ENCODE measurements at regions not wholly inside any gene's neighbourhood (a gene's known extent, or its start where the extent isn't known, plus 50 kb on each side); places are given as distances from the start of the nearest gene placed in this dataset.

GRCh38 chr3:10555263-10555662 lies 49.9 kb upstream of the ATP2B2 start:
- DNase-seq, result no peak

GRCh38 chr3:10556312-10556711 lies 50.9 kb upstream of the ATP2B2 start:
- DNase-seq, result no peak

- DNase-seq, result no peak
Measured at GRCh38 chr3:10557250-10557649, 51.9 kb upstream of the ATP2B2 start.

DNA sequence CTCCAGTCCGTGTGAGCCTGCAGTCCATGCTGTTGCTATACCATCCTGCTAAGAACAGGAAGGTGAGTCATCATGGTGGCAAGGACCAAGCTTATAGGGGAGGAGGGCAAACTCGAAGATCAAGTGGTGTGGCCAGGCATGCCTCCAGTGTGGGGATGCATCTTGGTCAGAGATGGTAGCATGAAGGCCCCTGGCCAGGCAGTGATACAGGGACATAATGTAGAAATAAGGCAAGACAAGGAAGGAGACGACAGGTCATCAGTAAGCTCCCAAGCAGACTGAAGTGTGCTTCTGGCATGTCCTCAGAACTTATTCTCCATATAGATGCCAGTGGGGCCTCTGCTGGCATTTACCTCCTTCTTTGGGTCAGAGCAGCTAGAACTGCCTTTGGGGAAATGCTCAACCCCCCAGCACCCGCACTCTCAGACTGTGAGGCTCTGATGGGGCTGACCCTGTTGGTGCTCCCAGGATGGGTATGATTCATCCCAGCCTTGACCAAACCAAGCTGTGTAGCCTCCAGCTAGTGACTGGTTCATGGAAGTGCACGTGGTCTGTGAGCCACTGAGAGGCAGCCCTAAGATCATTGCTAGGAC lies 52.5 kb upstream of the ATP2B2 start:
- DNase-seq, result no peak

DNA sequence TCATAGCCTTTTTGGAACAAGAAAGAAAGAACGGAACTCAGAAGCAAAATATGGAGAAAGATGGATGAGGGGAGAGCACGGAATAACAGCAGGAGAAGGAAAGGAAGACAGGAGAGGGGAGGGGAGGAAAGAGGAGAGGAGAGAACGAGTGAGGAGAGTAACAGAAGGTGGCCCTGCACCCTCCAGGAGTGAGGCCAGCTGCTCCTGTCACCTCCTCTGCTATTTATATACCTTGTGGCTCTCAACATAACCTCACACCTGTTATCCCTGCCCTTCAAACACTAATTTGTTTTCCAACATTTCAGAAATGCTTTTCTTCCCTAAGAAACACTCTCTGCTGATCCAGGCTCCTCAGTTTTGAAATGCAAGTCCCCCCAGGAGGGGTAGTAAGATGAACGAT lies 53.4 kb upstream of the ATP2B2 start:
- DNase-seq, result no peak

DNA sequence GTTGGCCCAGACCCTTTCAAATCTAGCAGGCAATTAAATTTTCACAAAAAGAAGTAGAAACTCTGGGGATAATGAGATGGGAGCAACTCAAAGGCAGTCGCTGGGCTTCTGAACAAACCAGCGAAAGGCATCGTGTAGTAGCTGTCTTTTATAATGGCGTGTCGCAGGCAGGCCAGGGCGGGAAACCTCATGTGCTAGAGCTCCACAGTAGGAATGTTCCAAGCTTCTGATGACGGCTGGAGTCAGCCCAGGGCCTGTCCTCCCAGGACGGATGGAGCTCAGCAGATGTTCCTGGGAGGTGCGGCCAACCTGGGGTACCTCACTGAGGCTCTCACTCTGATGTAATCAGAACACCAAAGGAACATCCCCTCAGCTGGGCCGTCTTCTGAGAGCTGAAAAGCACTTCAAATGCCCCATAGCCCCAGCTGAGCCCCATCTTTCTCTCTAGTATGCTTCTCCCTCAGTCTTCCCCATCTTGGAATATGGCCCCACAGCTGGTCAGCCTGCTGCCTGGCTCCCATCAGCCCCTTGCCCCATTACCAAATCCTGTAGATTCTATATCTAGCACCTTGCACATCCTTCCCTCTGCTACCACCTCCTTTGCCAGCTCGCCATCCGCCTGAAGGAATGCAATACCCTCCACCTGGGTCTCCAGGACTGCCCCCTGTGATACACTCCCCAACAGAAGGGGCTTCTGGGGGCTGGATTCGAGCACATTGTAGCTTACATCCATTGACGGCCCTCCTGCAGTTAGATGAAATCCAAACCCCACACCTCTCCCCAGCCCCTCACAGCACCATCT lies 54.9 kb upstream of the ATP2B2 start:
- no peak for DNase-seq

DNA sequence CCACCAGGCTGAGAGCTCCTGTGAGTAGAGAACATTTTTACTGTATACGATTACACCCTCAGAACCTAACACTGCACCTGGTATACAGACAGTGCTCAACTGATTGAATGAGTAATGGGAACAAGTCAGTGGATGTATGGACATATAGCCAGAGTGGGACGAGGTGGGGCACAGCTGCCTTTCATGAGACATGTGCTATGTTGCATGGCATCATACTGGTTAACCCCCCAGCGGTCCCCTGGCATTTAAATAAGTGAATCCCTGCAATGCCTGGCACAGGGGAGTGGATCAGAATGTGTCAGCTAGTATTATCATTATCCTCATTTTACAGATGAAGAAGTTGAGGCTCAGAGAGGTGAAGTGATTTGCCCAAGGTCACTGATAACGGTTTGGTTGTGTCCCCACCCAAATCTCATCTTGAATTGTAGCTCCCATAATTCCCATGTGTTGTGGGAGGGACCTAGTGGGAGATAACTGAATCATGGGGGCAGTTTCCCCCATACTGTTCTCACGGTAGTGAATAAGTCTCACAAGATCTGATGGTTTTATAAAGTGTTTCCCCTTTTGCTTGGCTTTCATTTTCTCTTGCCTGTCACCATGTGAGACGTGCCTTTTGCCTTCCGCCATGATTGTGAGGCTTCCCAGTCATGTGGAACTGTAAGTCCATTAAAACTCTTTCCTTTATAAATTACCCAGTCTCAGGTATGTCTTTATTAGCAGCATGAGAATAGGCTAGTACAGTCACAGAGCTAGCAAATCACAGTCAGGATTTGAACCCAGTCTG lies 56.0 kb upstream of the ATP2B2 start:
- no peak for DNase-seq

DNA sequence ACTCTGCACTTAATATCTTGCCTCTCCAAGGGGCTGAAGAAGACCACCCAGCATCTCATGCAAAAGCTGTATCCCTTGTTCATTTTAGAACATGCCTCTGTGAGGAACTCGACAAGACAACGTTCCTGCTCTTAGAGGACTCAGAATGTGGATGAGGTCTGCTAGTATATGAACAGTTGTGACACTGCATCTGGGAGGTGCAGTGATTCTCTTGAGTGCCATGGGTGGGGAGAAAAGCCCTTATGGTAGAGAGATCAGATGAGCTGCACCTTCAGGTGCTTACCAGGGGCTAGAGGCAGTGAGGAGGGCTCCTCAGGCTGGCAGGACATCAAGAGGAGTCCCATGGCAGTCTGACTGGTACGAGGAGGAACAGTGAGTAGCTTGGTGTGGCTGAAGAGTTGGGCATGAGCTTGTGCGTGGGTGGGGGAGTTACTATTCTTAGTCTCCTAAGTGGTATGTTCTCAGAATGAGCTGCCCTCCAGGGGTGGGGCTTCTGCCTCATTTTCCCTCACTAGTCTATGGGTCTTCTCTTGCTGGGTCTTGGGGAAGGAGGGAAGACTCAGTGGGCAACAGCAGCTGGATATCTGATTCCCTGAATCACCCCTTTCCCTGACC lies 56.7 kb upstream of the ATP2B2 start:
- DNase-seq, result no peak

GRCh38 chr3:10563396-10563795 lies 58.0 kb upstream of the ATP2B2 start:
- DNase-seq, result no peak

DNA sequence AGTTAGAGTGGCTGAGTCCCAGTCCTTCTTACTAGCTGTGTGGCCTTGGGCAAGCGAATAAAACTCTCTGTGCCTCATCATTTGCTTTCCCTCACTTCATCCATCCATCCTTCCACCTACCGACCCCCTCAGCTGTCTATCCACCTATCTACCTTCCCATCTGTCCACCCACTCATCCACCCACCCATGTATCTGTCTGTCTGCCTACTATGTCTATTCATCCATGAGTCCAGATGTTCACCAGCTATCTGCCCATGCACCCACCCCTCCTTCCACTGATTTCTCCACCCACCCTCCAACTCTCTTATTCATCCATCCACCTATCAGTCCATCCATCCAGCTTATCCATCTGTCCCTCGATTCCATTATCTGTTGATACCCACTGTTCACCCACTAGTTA lies 60.4 kb upstream of the ATP2B2 start:
- DNase-seq, result no peak

DNA sequence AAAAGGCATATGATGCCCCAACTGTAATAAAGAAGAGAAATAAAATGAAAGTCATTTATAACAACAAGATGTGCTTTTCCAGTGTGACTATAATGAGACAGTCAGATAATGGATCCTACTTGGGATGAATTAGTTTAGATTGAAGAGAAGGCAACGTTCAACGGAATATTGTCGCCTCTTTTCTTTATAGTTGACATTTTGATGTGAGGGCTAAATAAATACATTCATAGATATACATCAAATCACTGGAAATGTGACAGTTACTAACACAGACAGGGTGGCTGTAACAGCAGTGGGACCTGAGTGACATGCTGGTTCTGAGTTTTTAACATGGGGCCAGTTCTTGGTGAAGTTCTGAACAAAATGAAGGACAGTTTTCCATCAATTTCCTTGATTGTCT lies 61.1 kb upstream of the ATP2B2 start:
- no peak for DNase-seq

GRCh38 chr3:10568549-10568948 lies 63.2 kb upstream of the ATP2B2 start:
- DNase-seq, result peak; percentile 18

DNA sequence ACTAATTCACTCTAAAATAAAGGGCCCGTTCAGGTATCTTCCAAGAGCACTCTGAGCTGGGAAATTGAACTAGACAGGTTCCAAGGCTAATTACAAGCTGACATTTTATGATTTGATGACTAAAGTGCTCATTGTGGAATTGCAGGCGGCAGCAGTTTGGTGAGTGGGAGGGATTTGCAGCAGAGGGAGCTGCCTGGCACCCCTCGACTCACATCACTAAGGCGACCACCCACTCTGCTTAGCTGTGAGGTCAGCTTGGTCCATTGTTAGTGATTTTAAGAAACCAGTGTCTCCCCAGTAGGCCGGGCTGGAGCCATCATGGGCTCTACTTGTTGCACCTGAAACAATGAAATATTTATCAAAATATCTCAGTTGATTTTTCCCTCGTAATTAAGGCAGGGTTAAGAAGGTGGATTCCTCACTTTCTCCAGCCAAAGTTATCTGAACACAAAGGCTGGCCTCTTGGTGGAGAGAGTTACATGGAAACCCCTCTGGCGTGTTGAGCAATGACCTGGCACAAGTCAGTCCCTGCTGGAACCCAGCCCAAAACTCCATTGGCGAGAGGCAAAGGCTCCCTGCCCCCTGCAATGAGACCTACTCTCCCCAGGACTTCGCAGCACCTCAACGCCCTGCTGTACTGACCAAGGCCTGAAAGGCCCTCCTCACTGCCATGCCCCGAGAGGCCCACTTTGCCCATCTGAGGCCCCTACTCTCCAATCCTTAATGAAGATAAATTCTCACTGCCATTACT lies 65.0 kb upstream of the ATP2B2 start:
- DNase-seq, result no peak

- no peak for DNase-seq
Measured at GRCh38 chr3:10574101-10574620, 68.8 kb upstream of the ATP2B2 start.

GRCh38 chr3:10575601-10576160 lies 70.3 kb upstream of the ATP2B2 start:
- DNase-seq, result no peak

DNA sequence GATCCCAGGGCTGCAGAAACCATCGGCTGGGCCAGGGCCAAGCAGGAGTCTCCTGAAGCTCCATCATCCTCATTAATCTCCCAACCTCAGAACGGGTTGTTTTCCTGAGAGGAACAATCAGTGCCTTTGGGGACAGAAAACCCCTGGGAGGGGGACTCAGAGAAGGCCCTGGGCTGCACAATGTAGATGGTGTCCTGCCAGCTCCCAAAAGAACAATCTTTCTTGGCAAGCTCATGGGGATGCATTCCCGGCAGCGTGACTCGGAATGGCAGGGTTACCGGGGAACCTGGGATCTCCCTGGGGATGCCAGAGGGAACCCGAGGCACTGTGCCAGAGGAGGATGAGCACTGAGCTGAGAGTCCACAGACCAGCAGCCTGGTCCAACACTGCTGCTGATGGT lies 72.1 kb upstream of the ATP2B2 start:
- no peak for DNase-seq

DNA sequence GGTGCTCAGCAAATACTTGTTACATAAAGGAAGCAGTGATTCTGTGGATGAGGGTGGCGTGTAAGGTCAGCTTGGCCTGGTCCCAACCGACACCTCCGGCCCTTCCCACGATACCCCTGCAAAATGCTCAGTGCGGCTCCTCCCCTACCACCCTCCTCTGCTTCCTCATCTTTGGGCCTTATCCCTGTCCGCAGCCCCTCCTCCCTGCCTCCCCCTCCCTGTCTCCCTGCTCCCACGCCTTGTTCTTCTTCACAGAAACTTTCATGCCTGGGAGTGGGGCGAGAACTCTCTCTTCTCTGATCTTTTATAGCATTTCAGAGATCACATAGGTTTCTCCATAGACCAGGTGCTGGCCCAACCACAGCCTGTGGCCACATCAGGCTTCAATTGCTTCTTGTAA lies 75.0 kb upstream of the ATP2B2 start:
- DNase-seq, result no peak

DNA sequence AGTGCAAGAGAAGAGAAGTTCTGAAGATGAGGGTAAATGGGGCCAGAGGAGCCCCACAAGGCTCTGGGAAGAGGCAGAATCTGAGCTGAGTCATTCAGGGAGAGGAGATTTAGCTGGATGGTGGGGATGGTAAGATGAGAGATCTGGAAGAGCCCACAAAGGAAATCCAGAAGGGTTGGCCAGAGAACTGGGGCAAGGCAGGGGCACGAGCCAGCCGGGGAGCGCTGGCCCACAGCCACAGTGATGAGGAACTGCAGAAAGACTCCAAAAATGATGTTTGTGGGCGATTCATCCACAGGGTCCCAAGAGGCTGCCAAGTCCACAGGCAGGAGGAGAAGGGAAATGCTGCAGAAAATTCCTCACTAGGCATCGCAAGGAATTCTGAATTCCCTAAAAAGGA lies 75.9 kb upstream of the ATP2B2 start:
- DNase-seq, result no peak

DNA sequence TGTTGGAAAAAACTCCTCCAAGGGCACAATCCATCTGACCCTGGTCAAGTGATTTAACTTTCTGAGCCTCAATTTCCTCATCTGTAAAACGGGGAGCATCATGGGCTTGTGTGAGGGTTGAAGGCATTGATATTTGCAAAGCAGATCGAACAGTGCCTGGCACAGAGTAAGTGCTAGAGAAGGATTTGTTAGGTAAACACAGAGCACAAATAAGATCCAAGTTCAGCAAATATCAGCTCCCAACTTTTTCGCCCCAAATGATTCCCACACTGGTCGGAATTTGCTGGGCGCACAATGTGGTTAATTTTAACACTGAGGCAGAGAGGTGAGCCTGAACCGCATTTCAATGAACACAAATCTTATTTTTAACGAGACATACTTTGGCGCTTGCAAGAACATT lies 76.3 kb upstream of the ATP2B2 start:
- DNase-seq, result no peak

- no peak for DNase-seq
Measured at GRCh38 chr3:10582733-10583132, 77.3 kb upstream of the ATP2B2 start.

GRCh38 chr3:10583798-10584708 lies 78.7 kb upstream of the ATP2B2 start:
- no peak for DNase-seq

Data from NCI-H2029 (cell line).